DMS 273 (cell line): ENCODE measurements at regions not wholly inside any gene's neighbourhood (a gene's known extent, or its start where the extent isn't known, plus 50 kb on each side); places are given as distances from the start of the nearest gene placed in this dataset.

Experiments
- DNase-seq: peaks from one replicate; lab custom pipeline; 2025; ENCODE audit not compliant: unreplicated experiment; lab: John Stamatoyannopoulos, UW

DNA sequence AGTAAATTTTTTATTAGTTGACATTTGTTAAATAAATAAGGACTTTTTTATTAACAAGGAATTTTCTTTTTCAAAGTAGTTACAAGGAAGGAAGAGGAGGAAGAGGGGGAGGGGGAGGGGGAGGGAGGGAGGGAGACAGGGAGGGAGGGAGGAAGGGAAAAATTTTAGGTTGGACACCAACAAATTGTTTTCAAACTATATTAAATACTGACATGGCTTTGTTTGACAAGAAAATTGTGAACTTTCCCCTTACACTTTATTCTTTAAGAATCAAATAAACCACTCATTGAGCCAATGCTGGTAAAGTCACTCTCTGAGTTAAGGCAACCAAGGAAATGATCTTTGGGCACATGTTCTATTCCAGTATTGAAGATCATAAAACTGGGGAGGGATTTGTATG lies 115.7 kb upstream of the PPP2R3A start:
- no peak for DNase-seq

DNA sequence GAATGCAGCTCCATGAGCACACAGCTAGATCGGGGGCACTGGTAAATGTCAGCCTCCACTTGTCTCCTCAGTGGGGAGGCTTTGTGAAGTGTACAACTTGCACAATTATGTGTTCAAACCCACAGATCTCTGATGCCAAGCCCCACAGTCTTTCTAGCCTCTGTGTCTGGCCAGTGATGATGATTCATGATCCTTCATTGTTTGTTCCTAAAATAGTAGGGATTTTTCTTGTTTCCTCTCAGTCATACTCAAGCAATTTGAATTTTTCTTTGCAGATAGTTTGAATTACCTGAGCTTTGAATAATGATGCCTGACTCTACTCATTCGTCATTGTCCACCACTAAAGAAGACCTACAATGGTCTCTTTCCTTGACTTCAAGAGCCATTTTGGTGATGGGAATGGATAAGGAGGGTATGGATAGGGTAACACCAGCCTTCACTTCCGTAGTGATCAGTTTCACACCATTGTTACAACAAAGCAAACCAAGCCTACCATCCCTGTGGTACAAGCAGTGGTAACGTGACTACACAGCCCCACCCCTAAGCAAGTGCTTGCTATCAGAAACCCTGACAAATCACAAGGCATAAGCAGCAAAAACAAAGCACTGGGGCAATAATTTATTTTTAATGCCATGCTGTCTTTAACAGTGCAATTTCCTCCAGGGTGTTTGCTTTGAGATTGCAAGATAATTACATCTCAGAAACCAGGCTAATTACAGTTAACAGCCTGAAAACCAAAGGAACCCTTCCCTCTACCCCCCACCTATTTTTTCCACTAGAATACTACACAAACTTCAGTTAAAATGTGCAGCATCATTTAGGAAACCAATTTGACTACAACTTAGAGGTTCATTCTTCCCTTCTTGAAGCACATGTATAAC lies 114.1 kb upstream of the PPP2R3A start:
- no peak for DNase-seq

DNA sequence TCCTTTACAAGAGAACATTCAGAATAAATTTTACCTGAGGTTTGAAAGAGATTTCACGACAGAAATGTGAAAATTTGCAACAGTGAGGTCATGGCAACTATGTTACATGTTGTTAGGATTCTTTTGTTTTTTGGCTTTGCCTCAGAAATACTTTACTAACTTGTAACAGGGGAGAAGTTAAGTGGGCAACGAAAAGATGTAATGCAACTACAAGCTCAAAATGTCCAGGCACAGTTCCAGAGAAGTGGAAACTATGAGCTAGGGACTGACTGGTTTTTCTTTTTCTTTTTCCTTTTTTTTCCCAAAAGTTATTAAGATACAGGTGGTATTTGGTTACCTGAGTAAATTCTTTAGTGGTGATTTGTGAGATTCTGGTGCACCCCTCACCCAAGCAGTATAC lies 111.5 kb upstream of the PPP2R3A start:
- DNase-seq, result no peak

DNA sequence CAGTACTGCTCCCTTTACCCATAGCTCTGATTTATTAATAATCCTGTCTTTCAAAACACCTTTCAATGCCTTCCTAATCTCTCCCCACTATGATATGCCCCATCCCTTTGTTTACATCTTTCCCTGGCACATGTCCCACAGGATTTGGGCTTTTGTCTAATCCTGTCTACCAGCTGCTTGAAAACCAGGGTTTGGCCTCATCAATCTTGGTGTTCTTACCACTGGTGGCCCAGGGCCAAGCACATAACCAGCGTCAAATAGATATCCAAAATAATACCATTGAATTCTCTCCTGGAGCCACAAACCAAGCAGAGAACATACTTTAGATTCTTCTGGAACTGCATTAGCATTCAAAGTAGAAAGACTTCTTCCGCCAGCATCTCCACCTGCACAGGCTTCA lies 104.8 kb upstream of the PPP2R3A start:
- DNase-seq, result no peak

DNA sequence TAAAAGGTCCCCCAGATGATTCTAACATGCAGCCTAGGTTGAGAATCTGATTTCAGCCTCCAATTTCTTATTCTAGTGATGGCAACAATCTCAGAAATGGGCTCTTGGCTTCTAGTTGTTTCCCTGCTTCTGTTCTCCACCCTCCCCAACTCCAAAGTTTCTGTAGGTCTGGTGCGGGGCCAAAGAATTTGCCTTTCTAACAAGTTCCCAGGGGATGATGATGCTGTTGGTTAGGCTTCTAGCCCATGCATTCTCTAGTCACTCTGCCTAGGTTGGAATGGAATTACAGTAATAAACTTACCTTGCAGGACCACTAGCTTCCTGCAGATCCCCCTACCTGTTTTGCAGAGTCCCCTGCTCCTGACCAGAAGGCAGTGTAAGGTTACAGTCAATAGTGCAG lies 103.2 kb upstream of the PPP2R3A start:
- DNase-seq, result no peak

DNA sequence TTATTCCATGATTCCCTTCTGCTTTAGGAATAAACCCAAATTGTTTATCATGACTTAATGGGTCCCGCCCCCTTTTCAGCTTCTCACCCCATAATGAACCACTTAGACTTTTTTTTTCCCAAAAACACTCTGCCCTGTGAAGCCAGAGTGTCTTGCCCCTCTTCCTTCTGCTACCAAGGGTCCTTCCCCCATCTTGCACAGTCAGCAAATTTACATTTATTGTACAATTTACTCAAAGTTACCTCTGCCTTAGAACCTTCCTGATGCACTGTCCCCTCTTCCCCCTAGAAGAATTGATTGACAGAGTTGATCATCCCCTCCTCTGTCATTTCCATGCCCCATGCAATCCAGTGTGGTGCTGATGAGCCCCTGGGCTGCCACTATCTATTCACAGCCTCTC lies 101.5 kb upstream of the PPP2R3A start:
- no peak for DNase-seq

DNA sequence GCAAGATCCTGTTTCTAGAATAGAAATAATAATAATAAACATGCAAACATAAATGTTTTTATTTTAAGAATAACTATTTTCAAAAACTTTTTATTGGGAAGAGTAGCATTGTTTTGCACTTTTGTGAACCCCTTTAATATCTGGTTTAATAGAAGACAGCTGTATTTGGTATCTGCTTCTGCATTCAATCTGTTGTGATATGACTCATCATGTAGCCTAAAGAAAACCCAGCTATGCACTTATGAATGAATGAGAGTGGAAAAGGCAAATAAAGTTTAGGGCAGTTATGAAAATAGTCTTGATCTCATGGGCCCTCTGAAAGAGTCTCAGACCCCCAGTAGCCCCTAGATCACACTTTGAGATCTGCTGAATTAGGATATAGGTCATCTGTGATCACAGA lies 100.4 kb upstream of the PPP2R3A start:
- no peak for DNase-seq

DNA sequence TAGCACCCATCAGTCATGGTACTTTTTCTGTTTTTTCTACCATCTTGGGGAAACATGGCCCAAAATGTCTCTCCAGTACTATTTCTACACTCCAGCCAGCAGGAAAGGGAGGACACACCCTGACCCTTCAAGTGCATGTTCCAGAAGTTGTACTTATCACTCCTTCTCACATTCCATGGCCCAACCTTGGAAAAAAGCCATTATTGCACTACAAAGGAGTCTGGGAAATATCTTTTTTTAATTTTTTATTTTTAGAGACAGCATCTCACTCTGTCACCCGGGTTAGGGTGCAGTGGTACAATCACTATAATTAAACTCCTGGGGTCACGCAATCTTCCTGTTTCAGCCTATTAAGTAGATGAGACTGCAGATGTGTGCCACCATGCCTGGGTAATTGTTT lies 100.0 kb upstream of the PPP2R3A start:
- DNase-seq, result no peak

DNA sequence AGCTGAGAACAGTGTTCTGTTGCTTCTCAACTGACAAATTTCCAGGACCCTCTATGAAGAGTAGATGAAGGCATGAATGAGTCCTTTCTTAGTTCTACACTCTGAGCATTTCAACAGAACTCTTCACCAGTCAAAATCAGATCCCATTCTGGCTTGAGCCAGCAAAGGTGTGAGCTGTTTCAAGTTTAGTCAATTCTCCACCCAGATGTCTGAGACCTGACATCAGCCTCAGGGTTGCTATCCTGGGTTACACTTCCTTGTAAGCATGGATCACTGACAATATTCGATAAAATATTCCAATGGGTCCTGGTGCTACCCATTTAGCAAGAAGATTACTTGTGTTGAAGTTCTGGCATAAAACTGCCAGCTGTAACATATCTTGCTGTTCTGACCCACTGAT lies 97.6 kb upstream of the PPP2R3A start:
- DNase-seq, result no peak

DNA sequence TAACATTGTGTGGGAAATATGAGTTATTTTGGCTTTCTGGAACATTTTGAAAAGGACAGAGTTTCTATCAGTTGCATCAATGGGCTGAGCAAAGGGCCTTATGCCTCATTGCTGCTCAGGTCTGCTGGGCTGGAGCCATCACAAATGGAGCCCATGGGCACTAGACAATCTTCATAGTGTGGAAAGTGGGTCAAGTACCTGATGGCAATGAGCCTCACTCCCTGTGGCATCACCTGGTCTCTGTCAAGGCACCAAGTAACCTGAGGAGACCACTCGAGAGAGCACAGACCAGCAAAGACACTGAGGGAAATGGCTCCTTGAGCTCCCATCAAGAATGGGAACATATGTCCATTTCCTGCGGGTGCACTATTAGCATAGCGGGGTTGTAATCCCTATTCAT lies 96.7 kb upstream of the PPP2R3A start:
- no peak for DNase-seq

DNA sequence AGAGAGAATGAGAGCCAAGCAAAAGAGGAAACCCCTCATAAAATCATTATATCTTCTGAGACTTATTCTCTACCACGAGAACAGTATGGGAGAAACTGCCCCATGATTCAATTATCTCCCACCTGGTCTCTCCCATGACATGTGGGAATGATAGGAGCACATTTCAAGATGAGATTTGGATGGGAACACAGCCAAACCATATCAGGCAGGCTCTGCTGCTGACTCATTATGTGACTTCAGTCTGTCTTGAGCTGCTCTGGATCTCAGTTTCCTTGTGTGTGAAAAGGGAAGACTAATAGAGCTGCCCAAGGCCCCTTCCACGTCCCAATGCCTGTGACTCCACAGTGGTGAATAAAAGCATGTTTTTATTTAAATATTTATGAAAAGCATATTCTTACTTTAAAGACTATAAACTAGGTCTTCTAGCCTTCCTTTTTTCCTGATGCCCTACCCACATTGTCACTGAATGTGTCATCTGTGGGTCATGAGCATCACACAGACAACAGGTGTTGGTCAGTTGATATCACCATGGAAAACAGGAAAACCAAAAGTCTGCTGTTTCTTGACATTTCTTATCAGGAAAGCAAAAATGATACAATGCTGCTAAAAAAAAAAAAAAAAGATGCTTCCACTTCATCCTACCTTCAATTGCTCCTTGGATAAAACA lies 96.0 kb upstream of the PPP2R3A start:
- no peak for DNase-seq

DNA sequence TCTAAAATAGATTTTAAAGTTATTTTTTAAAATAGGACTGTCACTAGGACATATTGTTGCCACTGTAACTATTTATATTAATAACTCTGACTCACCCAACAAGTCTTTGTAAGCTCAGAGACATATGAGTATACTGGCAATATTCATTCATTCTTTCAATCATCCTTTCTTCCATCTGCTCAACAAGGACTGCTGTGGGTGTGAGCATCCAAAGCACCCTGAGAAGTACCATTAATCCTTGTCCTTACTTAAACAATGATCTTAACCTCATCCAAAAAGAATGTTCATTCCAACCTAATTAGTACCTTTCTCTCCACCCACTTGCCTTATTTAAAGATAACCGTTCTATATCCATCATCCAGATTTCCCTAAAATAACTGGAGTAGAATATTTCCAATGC lies 94.2 kb upstream of the PPP2R3A start:
- no peak for DNase-seq

DNA sequence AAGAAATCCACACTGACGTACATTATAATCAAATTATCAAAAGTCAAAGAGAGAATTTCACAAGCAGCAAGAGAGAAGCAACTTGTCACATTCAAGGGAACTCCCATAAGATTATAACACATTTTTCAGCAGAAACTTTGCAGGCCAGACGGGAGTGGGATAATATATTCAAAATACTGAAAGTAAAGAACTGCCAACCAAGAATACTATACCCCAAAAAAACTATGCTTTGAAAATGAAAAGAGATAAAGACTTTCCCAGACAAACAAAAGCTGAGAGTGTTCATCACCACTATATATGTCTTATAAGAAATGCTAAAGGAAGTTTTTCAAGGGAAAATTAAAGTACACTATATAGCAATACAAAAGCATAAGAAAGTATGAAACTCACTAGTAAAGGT lies 91.5 kb upstream of the PPP2R3A start:
- no peak for DNase-seq

DNA sequence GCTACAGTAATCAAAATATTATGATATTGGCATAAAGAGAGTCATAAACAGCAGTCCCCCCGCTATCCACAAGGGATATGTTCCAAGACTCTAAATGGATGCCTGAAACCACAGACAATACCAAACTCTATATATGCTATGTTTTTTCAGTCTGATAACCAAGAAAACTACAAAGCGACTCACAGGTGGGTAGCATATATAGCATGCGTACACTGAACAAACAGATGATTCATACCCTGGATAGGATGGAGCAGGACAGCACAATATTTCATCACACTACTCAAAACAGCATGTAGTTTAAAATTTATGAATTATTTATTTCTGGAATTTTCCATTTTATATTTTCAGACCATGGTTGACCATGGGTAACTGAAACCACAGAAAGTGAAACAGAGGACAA lies 87.0 kb upstream of the PPP2R3A start:
- no peak for DNase-seq

DNA sequence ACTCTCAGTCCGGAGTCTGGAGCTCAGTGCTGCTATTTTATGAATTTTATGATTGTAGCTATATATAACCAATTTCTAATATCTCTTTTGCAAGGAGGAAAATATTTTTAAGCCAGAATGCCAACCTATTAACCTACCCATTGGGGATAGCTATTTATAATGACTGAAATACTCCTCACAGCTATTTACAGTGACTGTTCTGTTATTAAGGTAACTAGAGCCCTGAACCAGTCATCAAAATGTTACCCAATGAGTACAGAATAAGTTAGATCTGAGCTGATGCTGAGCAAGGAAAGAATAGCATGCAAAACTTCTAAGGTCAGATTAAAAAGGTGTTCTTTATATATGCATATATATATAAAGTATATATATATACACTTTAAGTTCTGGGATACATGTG lies 79.6 kb upstream of the PPP2R3A start:
- no peak for DNase-seq

DNA sequence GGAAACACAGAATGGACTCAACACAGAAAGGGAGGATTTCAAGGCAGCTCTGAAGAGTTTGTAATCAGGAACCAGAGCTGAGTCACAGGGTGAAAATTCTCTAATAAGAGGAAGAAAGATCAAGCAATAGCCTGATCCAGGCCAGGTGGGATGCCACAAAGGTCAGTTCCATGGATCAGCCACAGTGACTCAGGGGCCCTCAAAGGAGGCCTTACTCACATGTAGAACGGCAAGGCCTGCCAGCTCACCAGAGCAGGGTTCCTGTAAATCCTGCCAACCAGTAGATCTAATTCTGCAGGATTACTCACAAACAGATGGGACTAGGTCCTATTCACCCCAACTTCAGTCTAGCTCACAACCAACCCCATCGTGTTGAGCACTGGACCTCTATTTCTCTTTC lies 78.3 kb upstream of the PPP2R3A start:
- no peak for DNase-seq

DNA sequence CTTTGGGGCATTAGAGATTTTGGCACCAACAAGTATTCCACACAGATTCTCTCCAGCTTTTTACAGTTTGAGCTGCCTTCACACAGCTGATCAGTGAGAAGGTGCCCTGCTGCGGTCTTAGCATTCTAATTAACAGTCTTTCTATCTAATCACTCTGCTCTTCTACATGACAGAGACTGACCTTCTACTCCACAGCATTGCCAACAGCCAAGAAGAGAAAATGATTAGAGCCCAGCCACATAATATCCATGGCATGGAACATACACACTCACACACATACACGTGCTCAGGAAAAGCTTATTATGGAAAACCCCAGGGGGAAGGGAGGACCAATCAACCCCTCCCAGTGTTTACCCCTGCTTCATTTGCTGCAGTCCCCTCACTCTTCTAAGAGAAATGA lies 76.1 kb upstream of the PPP2R3A start:
- no peak for DNase-seq

DNA sequence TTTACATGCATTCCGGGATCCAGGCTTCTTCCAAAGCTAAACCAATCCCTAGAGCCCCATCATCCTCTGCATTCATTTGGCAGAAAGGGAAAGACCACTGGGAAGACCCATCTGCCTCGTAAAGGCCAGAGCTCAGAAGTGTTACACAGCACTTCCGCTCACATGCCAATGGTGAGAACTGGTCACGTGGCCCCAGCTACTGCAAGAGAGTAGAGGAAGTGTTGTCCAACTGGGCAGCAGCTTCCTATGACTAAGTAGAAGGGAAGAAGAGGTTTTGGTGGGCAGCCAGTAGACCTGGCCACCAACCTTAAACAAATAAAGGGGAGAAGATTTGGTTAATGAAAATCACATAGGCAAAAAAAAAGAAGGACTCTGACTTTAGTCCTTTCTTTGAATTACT lies 74.4 kb upstream of the PPP2R3A start:
- DNase-seq, result no peak

DNA sequence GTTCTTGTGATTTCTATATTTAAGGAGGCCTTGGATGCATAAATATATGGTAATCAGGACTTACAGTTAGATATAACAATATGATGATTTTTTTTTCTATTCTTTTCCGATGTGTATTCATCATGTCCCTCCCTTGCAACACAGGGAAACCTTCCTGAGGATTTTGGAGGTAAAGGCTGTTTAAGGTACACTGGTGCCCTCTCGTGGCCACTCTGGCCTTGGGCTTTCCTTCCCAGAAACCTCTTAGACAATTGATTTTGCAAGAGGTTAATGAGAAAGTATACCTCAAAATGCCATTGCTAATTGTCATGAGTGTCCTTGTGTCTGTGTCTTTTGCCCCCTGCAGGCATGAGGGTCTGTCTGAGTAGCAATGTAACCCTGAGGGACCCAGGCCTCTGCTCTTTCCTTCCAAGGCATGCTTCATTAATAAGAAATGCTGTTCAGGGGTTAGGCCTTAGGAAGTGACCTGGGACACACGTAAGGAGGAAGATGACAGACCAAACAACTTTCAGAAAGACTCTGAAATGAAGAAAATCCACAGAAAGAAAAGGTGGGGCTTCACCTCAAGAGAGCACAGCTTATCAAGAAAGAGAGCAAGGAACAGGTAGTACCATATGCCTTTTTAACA lies 70.3 kb upstream of the PPP2R3A start:
- peak; percentile 90 for DNase-seq

DNA sequence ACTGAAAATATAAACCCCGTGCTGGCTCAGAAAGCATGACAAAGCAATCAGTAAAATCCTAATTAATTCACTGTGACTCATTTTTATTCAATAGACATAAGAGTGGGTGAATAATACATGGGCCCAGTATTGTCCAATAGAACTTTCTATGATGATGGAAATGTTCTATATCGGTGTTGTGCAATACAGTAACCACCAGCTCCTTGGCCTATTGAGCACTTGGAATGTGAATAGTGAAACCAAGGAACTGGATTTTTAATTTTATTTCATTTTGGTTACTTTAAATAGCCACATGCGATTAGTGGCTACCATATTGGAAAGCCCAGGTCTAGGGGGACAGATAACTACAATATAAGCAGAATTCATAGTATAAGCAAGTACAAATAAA lies 69.8 kb upstream of the PPP2R3A start:
- DNase-seq, result no peak

DNA sequence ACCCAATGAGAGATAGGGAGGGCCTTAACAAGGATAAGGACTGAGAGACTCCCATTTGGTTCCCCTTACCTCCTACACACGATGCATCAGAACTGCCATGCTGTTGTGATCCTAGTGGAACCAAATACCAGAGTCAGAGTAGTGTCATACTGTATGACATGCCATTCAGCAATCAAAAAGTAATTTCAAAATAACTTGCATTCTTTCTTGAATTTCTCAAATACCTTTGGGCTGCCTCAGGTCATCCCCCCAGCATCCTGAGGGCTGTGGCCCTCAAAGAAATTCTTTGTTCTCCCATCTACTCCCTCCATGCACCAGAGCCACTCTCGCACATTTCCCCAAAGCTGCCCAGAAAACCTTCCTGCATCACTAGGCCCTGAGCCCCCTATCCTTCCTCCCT lies 68.9 kb upstream of the PPP2R3A start:
- DNase-seq, result no peak

DNA sequence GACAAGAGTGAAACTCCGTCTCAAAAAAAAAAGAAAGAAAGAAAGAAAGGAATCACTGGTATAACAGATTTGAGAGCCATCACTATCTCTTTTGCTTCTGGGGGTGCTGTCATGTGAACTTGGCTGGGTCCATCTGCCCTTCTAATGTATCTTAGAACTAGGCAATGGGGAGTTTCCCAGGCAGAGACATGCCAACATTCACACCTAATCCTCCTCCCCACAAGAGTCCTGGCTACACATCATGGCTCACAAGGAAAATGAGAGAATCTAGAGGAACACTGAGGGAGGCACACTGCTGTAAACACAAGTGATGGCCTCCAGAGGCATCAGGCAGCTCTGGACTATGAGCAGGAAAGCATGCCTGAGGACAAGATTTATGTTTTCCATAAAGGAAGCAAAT lies 67.8 kb upstream of the PPP2R3A start:
- DNase-seq, result no peak
